ENCODE measurements at regions not wholly inside any gene's neighbourhood (a gene's known extent, or its start where the extent isn't known, plus 50 kb on each side); places are given as distances from the start of the nearest gene placed in this dataset.
"Not testable (repeated sequence)": the region's sequence is repeated elsewhere in the genome, so short reads cannot be mapped to it uniquely, and the experiment has no call there.

DNA sequence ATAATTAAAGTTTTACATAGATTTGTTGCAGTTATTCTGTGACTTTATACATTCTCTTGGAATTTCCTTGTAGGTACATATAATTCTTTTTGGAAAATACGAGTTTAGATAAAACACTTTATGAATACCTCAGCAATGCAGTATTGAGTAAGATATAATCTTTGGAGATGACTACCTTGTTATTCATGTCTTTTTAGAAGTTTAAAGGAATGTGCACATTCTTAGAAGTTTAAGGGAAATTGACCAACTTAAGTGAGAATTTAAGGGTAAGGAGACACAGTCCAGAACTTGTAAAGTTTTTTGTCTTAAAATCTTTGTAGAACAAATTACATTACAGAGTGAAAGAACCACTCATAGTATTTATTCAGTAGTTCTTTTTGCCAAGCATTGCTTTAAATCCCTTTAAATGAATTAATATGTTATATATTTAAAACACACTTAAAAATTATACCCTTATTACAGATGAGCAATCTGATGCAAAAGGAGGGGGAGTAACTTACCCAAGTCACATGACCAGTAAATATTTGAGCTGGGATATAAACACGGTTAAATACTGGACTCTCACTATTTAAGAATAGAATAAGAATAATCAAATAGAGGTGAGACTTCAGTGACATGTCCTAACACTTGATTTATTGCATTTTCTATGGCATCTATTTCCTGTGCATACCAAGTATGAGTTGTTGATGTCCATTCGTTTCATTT is 139.5 kb upstream of the FERD3L start:
- no peak for TF ChIP-seq EP300 (IDR thresholded peaks at IDR 0.05)
- TF ChIP-seq, protein P1, sequence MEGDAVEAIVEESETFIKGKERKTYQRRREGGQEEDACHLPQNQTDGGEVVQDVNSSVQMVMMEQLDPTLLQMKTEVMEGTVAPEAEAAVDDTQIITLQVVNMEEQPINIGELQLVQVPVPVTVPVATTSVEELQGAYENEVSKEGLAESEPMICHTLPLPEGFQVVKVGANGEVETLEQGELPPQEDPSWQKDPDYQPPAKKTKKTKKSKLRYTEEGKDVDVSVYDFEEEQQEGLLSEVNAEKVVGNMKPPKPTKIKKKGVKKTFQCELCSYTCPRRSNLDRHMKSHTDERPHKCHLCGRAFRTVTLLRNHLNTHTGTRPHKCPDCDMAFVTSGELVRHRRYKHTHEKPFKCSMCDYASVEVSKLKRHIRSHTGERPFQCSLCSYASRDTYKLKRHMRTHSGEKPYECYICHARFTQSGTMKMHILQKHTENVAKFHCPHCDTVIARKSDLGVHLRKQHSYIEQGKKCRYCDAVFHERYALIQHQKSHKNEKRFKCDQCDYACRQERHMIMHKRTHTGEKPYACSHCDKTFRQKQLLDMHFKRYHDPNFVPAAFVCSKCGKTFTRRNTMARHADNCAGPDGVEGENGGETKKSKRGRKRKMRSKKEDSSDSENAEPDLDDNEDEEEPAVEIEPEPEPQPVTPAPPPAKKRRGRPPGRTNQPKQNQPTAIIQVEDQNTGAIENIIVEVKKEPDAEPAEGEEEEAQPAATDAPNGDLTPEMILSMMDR (IDR thresholded peaks at IDR 0.05): no peak
- no peak for TF ChIP-seq POLR2A (IDR thresholded peaks at IDR 0.05)
- no peak for TF ChIP-seq POLR2AphosphoS5 (IDR thresholded peaks at IDR 0.05)
- H3K4me1 ChIP-seq: no peaks in the 10 kb centered on the region

DNA sequence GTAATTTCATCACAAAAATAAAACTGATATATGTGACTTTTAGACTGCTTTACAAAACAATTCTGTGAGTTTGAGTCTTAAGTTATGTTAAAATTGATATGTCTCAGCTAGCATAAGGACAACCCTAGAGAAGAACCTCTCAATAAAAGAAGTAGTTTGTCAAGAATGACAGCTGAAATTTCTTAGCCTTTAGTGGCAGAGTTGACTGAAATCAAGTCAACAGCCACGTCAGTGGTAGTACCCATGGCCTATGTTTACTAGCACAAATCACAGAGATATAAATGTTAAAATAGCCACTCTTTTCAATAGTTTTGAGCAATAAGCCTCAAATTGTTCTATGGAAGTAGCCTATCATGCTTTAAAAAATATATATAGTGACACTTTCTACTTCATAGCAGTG is 138.9 kb upstream of the FERD3L start:
- no peak overlapping the region for H3K27ac ChIP-seq
- no peak overlapping the region for H3K4me3 ChIP-seq
- H3K27me3 ChIP-seq: no peaks in the 10 kb centered on the region
- WGBS, 2 donors: 63 to 81% methylated on average over 1 of the region's 1 CpG
- DNase-seq: no peak
- ATAC-seq (ENCODE audit: low FRiP score in 2 of 2): no peak
- H3K9me3 ChIP-seq: peaks cover 0 to 10% (median 0%) of the 10 kb centered on the region in 4 donors
- H3K36me3 ChIP-seq: no peaks in the 10 kb centered on the region
- H3K4me1 ChIP-seq: no peaks in the 10 kb centered on the region
- no peak for TF ChIP-seq POLR2A (IDR thresholded peaks at IDR 0.05)
- TF ChIP-seq POLR2AphosphoS5 (IDR thresholded peaks at IDR 0.05): no peak
- no peak for TF ChIP-seq EP300 (IDR thresholded peaks at IDR 0.05)
- TF ChIP-seq, protein P1 (IDR thresholded peaks at IDR 0.05): no peak

More for the DNA sequence above, 139.5 kb upstream of the FERD3L start:
- 31 to 41% methylated on average over 3 of the region's 3 CpGs for WGBS, 2 donors
- no peak for DNase-seq
- Histone ChIP-seq H3K4me3 (no peak overlapping the region), H3K36me3 (no peaks in the 10 kb centered on the region), H3K9me3 (peaks cover 0 to 5% (median 0%) of the 10 kb centered on the region in 4 donors), H3K27ac (no peak overlapping the region), H3K27me3 (no peaks in the 10 kb centered on the region)
- no peak for ATAC-seq (ENCODE audit: low FRiP score in 2 of 2)

DNA sequence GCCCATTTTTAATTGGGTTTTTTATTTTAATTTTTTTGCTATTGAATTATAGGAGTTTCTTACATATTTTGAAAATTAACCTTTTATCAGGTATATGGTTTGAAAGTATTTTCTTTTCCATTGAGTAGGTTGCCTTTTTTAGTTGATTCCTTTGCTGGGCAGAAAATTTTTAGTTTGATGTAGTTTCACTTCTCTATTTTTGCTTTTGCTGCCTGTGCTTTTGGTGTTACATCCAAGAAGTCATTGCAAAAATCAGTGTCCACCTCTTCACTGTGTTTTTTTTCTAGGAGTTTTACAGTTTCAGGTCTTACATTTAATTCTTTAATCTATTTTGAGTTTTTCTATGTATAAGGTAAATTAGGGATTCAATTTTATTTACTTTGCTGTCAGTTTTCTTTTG is 129.8 kb upstream of the FERD3L start:
- no peak overlapping the region for H3K4me3 ChIP-seq
- ATAC-seq (ENCODE audit: low FRiP score in 2 of 2): no peak

DNA sequence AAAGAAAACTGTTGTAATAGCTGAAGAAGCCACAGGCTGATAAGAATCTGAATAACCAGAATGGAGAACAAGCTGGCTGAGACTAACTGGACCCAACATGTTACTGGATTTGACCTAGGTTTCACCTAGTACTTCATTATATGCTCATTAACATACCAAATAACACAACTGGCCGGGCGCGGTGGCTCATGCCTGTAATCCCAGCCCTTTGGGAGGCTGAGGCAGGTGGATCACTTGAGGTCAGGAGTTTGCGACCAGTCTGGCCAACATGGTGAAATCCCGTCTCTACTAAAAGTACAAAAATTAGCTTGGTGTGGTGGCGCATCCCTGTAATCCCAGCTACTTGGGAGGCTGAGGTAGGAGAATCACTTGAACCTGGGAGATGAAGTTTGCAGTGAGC is 127.1 kb upstream of the FERD3L start:
- H3K4me1 ChIP-seq; H3K9me3 ChIP-seq; ATAC-seq (ENCODE audit: low FRiP score in 2 of 2); H3K4me3 ChIP-seq; H3K27ac ChIP-seq; H3K27me3 ChIP-seq; H3K36me3 ChIP-seq: not testable (repeated sequence)
- peak in 1 of 2 donors; percentile 6 for DNase-seq
- WGBS, 2 donors: 89 to 94% methylated on average over 6 of the region's 6 CpGs

More for the DNA sequence above, 129.8 kb upstream of the FERD3L start:
- Histone ChIP-seq H3K9me3 (peaks cover 0 to 12% (median 0%) of the 10 kb centered on the region in 4 donors), H3K27me3 (no peaks in the 10 kb centered on the region), H3K4me1 (no peaks in the 10 kb centered on the region), H3K27ac (no peak overlapping the region), H3K36me3 (no peaks in the 10 kb centered on the region)
- DNase-seq: no peak
- TF ChIP-seq, protein P1 (IDR thresholded peaks at IDR 0.05): no peak
- TF ChIP-seq POLR2A (IDR thresholded peaks at IDR 0.05): no peak
- TF ChIP-seq POLR2AphosphoS5 (IDR thresholded peaks at IDR 0.05): no peak
- no peak for TF ChIP-seq EP300 (IDR thresholded peaks at IDR 0.05)

DNA sequence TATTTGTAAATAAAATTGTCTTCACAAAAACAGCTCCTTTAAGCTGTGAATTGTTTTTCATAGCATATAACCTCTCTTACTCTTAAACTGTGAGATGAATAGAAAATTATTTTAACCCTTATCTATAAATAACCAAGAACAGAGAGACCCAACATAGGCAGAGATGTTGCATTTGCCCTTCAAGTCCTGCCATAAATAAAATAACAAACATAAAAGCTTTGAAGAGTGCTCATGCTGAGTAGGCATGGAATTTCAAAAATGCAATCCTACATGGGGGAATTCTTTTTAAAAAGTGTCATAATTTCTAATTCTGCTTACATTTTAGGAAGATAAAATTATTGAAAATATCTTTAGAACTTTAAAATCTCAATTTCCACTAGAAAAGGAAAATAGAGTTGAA is 124.1 kb upstream of the FERD3L start:
- no peak overlapping the region for H3K27ac ChIP-seq
- ATAC-seq (ENCODE audit: low FRiP score in 2 of 2) (no peak), DNase-seq (no peak)
- TF ChIP-seq POLR2A (IDR thresholded peaks at IDR 0.05) (no peak), POLR2AphosphoS5 (IDR thresholded peaks at IDR 0.05) (no peak), EP300 (IDR thresholded peaks at IDR 0.05) (no peak)
- TF ChIP-seq, protein P1 (IDR thresholded peaks at IDR 0.05): no peak
- H3K4me3 ChIP-seq: no peak overlapping the region
- H3K9me3 ChIP-seq: peaks cover 0 to 4% (median 0%) of the 10 kb centered on the region in 4 donors
- no peaks in the 10 kb centered on the region for H3K4me1 ChIP-seq
- no peaks in the 10 kb centered on the region for H3K27me3 ChIP-seq
- no peaks in the 10 kb centered on the region for H3K36me3 ChIP-seq
